IPS DF 19.7 (cell line): ENCODE measurements at regions not wholly inside any gene's neighbourhood (a gene's known extent, or its start where the extent isn't known, plus 50 kb on each side); places are given as distances from the start of the nearest gene placed in this dataset.
A peak's percentile ranks its signal among the peaks of the same experiment; 100 is the strongest.
"Not testable (repeated sequence)": the region's sequence is repeated elsewhere in the genome, so short reads cannot be mapped to it uniquely, and the experiment has no call there.

Experiments used
- DNase-seq: peaks from one replicate; pipeline ENCODE4 v3.0.0-alpha.2; 2013; ENCODE audit warnings: low read depth, low spot score

DNA sequence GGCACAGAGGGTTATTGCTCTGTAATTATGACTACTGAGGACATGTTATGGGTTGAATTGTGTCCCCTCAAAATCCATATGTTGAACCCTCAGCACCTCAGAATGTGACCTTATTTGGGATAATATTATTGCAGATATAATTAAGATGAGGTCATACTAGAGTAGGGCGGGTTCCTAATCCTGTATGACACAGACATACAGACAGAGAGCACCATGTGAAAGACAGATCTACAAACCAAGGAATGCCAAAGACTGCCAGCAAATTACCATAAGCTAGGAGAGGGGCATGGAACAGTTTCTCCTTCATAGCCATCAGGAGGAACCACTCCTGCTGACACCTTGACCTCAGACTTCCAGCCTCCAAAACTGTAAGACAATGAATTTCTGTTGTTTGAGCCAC, 115.2 kb upstream of the OTUD4 start:
- no peak for DNase-seq

DNA sequence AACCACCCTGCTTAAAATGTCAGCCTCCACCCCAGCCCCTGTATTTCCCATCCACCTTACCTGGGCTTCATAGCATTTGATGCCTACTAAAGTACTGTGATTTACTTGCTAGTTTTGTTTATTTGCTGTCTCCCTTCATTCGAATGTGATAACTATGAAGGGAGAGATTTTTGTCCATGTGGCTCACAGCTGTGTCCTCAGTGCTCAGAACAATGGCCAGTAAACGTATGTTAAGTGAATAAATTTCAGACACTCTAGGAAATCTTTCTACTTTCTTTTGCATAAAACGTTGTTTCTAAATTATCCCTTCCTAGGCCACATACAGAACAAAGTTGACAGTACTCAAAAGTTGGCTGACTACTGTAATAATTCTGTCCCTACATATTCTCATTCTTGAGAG, 114.7 kb upstream of the OTUD4 start:
- no peak for DNase-seq

DNA sequence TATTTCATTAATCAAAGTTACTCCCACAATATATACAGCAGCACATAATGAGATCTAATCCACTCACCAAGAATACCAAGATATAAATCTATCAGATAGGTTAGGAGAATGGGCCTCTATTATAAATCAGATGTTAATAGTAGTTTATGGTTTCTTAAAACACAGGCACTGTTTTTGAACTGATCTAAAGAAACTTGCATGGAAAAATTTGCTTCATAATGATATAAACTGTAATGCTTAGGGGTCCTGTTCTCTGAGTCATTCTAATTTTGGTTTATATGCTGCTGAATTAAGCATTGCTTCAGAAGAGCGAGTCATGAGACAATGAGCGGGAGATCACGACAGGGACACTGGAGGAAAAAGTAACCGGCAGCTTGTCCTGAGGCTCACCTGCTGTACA, 113.3 kb upstream of the OTUD4 start:
- DNase-seq: no peak

DNA sequence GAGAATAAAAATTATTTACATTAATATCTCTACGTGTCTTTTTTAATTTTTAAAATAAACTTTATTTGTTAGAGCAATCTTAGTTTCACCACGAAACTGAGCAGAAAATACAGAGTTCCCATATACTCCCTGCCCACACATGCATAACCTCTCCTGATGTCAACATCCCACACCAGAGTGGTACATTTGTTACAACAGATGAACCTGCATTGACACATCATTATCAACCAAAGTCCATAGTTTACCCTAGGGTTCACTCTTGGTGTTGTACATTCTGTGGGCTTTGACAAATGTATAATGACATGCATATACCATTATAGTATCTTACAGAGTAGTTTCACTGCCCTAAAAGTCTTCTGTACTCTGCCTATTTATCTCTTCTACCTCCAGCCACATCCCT, 110.6 kb upstream of the OTUD4 start:
- no peak for DNase-seq

DNA sequence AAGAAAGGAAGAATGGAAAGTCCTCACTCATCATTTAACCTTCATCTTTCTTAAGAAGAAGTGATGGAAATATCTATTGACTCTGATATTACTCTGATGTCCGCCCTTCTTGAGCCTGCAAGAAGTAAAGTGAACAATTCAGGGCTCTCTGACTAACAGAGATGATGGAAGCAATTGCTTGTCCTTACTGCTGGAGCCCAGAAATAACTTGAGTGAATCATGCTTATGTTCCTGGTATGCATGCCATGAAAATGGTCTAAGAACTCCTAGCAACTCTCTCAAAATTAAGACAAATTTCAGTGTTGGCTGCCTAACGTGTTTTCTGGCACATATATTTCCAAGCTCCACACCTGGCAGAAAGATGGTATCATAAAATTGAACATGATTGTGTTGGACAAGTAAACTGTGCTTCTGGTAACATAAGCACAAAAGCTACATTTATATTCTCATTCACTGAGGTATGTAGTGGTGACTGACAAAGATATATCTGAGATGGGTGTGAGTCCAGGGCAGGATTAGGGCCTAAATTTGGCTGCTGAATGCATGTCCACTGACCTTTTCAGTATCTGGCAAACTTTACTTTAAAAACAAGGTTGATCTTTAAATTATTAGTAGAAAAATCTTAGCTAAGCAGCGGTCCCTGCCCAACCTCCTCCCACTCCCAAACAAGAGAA, 109.2 kb upstream of the OTUD4 start:
- no peak for DNase-seq

DNA sequence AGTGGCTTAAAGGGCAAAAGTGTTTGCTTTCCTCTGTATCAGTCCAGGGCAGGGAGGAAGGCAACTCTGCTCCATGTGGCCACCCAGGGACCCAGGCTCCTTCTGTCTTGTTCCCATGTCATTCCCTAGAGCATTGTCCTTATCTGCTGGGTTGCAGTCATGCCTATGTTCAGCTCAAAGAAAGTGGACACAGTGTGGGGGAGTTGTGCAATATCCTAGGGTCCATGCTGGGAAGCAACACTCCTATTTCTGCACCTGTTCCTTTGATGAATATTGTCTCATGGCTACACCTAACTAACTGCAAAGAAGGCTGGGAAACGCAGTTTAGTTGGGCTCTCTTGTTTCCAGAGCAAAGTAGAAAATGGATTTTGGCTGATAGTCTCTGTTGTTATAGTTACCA, 107.0 kb upstream of the OTUD4 start:
- DNase-seq: no peak

DNA sequence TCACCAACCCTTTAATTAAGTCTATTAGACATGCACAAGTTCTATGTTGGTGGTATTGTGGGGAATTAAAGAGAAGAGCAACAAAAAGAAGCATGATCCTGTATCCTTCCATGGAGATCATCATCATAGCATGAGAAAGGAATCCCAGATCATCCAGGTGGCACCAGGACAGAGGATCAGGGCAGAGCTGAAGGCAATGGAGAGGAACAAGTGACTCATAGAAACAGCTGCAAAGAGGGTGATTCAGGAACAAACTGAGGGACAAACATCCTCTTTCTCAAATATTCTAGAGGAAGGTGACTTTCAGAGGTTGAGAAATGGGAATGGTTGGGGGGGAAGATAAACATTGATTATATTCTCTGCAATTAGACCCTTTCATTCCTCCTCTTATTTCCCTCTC, 105.5 kb upstream of the OTUD4 start:
- DNase-seq: no peak

DNA sequence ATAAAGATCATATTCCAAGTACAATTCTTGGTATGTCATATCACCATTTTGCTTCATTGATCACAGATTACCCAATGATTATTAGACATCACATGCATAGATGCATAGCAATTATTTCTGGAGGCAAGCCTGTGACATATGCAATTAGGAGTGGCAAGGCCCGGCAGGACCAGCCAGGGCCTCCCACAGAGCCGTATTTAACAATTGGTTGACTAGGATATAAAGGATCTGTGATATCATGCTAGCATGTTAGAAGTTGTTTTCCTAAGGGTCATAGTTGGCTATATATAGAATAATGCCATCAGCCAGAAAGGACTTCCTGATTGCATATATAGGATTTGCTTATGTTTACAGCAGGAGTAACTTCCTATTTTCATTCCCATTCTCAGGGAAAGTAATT, 103.5 kb upstream of the OTUD4 start:
- no peak for DNase-seq

DNA sequence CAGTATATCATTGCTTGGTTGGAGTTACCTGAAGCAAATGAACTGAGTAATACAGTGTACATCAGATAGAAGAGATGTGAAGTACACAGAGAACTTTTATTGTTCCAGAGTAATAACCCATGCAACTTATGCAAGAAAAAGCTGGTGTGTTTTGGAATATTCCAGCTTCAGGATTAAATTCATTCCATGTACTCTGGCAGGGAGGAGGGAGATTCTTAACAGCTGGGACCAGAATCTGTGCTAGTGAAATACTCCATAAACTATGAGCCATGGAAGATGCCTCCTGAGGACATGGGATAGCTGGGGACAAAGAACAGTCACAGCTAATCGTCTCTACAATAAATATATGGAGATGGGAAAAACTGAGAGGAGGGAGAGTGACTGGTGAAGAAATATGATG, 101.6 kb upstream of the OTUD4 start:
- no peak for DNase-seq

DNA sequence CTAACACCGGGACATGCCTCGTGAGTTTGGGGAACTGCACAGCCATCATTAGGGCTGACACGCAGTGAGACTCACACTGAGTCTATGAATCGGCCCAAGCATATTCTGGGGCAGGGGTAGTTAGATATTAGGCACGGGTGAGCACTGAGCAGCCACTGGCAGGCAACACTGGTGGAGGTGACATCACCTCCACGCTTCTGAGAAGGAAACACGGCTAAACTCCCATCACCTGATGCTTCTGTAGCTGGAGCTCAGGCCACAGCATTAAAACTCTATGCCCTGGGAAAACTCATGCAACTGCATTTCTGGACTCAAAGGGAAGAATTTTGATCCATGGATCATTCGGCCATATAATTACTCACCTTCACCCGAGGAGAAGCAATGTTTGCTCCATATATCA, 100.8 kb upstream of the OTUD4 start:
- no peak for DNase-seq

DNA sequence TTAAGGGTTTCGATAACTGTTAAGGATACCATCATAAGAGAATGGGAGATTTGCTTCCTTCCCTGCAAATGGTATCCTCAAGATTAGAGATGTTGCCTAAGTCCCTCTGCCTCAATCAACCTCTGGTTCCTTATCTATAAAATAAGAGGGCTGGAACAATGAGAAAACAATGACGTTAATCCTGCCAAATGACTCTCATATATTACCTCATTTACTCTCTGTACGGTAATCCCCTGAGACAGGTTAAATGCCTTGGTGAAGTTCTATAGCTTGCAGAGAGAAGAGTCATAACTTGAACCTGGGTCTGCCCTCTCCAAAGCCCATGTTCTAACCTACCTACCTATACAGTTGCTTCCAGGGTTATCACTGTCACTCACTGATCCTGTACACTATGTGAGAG, 100.2 kb upstream of the OTUD4 start:
- DNase-seq: no peak

DNA sequence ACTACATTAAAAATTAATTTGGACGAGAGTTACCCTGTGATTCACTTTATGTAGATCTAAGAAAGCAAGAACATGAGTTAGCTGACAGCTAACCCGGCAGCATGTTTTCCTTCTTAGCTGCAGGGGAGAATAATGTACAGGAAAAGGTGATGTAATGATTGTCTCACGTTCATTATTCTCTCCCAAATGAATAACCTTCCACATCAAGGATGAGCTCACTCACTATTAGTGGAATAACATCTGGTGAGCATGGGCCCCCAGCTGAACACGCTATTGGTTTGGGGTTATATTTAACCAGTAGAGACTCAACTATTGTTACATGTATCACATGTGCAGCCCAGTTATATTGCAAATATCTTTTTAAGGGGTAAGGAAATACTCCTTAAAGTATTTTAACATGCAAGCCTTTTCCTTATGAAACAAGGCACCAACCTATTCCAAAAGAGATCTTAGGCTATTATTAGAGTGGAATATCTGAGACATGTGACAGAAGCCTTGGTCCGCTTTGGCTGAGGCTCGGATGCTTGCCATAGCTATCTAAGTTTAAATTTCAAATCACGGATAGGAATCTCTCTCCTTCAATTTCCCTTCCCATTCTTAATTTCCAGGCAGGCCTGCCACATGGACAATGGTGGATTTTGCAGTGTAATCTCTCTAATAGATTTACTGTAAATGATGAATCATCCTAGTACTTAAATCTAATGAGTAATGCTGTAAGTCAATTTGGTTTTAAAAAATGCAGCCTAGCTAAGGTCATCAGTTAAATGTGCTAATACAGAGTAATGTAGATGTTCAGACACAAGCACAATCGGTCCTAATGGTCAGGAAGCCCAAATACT, 99.0 kb upstream of the OTUD4 start:
- no peak for DNase-seq

DNA sequence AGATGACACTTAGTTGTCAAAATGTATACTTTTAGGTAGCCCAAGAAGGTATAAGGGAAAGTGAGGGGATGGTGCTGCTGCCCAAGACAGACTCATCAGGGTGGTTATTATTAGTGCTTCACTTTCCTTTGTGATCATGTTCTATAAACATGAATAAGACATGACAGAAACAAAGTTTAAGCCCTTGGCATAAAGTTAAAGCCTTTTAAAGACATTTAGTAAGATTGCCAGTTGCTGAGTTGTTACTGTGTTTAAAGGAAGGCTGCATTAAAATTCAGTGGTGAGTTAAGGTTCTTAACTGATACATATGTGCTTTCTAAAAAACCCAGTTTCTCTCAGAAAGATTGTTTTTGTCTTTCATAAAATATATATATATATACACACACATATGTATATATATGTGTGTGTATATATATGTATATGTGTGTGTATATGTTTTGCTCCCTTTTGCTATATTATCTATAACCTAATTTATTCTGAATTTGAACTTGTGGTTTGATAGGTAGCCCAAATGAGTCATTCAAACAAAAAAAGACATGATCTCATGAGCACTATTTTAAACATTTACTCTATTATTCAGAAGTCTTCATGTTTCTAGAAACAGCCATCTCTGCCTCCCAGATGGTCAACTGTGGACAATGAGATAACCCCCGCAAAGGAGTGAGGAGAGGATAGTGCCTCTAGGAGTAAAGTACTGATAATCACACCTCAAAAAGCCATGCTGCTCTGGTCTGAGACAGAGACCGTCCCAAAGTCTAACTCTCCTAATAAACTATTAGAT, 98.1 kb upstream of the OTUD4 start:
- no peak for DNase-seq

DNA sequence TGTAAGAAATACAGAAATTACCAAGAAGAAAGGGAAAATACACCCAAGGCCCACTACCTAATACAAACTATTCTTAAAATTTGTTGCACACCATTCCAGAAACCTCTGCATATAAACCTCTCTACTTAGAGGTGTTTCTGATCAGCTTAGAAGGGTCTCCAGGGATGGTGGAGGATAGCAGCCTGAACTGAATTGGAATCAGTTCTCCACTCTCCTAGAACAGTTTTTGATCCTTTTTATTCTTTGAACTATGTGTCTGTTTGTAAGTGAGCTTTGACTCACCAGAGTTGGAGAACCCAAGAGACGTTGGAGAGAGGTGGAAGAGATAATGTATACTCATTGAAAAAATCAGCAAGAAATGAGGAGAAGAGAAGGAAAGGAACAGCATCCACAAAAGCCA, 96.6 kb upstream of the OTUD4 start:
- DNase-seq: no peak

DNA sequence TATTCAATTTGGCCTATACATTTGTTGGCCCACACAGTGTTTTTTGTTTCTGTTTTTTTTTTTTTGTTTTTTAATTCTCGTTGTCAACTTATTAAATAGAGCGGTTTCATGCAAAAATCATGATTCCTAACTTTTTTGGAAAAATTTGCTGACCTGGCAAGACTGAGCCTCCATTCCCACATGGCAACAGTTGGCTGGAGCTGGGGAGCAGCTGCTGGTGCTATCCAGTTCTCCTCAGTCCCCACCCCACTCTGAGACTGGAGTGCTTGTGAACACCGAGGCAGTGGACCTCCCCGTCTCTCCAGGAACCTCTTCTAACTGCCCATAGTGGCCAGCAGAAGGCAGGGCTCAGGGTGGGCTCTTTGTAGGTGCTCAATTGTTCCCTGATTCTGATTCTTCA, 95.7 kb upstream of the OTUD4 start:
- DNase-seq: no peak

DNA sequence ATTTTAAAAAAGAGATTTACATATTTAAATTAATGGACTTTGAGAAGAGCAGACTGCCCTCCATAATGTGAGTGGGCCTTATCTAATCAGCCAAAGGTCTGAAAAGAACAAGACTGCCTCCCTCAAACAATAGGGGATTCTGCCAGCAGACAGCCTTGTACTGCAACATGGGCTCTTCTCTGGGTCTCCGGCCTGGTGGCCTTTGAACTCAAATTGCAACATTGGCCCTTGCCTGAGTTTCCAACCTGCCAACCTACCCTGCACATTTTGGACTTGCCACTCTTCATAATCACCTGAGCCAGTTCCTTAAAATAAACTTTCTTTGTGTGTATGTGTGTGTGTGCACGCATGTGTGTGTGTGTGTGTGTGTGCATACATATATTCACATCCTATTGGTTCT, 90.8 kb upstream of the OTUD4 start:
- no peak for DNase-seq

DNA sequence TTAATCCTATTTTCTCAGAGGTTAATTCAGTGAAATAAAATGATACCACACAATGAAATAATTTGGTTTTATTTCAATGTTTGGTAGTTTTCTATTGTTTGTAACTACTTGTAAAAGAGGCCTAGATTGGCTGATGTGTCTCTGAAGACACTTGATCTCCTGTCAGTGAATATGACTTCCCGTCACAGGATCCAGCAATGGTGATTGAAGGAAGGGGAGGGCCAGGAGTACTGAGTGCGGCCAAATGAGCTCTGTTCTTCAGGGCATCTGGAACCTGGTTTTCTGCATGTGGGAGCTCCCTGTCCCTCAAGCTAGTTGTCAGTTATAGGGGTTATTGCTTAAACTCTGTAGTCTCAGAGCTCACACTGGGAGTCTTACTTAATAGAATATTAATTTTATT, 86.5 kb upstream of the OTUD4 start:
- no peak for DNase-seq

DNA sequence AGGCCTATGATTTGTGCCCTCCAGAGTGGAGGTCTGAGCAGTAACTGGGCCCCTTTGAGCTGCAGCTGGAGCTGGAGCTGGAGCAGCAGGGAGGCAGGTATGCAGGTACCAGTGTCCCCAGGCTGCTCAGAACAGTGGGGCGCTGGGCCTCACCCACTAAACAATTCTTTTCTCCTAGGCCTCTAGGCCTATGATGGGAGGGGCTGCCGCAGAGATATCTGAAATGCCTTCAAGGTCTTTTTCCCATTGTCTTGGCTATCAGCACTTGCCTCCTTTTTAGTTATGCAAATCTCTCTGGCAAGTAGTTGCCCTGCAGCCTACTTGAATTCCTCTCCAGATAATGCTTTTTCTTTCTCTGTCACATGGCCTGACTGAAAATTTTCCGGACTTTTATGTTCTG, 79.7 kb upstream of the OTUD4 start:
- peak; percentile 38 for DNase-seq

DNA sequence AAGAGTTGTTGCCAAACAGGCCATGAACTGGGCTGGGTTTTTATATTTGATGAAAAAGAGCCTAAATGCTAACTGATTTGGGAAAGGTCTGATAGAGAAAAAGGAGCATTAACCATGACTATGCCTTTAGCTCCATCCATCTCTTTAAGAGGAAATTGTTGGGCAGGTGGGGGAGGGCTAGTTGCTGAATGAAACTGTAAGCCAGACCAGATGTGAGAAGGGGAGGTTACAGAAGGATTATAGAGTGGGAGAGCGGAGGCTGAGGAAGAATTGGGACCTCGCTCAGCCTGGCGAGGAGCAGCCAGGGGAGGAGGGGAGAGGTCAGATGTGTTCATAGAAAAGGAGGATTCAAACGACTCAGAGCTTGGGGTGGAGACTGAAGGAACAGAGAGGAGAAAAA, 74.9 kb upstream of the OTUD4 start:
- not testable (repeated sequence) for DNase-seq

DNA sequence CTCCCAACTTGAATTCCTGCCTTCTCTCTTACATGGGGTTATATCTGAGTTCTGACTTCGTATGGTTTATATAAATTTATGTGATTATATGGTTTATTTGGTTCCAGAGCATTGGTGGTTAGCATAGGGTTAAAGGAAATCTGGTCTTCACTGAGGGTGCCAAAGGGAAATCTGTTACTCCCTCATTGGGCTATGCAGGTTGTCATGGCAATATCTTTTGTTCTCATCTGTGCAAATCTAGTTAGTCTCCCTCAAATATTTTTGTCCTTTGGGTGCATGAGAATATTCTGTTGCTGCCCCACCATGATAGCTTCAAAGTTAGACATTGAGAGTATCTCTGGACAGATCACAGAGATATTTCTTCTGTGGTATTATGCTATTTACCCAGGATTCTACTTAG, 71.8 kb upstream of the OTUD4 start:
- DNase-seq: no peak

DNA sequence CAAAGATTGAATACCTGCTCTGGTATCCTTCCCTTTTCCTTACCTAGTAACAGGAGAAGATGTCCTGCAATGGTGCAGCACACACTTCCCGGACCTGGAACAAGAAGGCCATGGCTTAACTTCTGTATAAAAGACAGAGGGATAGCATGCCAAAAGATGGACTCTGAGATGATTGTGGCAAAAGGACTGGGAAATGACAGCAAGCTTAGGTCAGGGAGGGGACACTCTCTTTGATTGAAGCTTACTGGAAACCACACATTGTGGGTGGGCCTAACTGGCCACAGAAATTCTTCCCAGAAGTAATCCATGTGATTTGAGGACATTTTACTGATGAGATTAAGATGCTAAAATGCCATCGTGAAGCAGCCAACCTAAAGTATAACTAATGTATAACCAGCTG, 71.0 kb upstream of the OTUD4 start:
- DNase-seq: no peak

DNA sequence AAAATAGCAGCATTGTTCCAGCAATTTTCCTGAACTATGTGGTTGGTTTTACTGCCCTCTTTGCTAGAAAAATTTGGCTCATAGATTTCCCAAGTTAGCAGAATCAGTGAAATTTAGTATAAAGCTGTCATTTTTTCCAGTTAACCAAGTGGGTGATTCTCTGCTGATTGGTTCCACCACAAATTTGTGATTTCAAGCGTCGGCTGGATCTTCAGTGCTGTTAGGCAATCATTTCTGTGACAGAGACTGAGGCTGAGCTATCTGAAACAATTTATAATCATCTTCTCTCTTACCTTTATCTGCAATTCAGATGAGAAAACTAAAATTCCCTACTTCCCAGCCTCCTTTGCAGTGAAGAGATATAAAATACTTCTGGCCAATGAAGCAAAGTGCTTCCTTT, 68.6 kb upstream of the OTUD4 start:
- no peak for DNase-seq

DNA sequence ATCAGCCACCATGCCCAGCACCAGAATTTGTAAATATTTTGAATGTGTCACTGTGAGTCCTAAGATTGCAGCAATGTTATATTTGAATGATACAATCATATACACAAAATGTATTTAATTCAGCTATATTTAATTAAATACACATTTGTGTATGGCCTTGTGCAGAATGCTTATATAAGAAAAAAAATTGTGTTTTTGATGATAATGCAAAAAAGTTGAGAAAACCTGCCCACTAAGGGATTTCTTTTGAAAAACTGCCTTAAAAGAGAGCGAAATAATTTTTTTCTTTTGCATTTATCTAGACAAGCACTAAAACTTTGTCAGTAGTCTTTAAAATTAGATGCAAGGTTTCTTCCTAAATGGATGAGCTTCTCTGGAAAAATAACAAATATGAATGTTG, 68.1 kb upstream of the OTUD4 start:
- no peak for DNase-seq
